HG03442 (cell line): ENCODE measurements at regions not wholly inside any gene's neighbourhood (a gene's known extent, or its start where the extent isn't known, plus 50 kb on each side); places are given as distances from the start of the nearest gene placed in this dataset.

Source experiments
- ATAC-seq: cut with Tn5 transposase; IDR thresholded peaks from one replicate; pipeline ENCODE4 v1.9.1; 2021; ENCODE audit warnings: mild to moderate bottlenecking, moderate library complexity; ENCODE audit not compliant: unreplicated experiment

GRCh38 chr12:30110498-30110897 is 326.8 kb upstream of the TMTC1 start:
- ATAC-seq: no peak

- no peak for ATAC-seq
Observed at GRCh38 chr12:30108666-30109065, 324.9 kb upstream of the TMTC1 start.

GRCh38 chr12:30106204-30106965 is 322.6 kb upstream of the TMTC1 start:
- no peak for ATAC-seq

- no peak for ATAC-seq
Observed at GRCh38 chr12:30105505-30105904, 321.8 kb upstream of the TMTC1 start.

GRCh38 chr12:30104971-30105370 is 321.2 kb upstream of the TMTC1 start:
- ATAC-seq: no peak

GRCh38 chr12:30100741-30101140 is 317.0 kb upstream of the TMTC1 start:
- ATAC-seq: no peak

- no peak for ATAC-seq
Observed at GRCh38 chr12:30098677-30099076, 314.9 kb upstream of the TMTC1 start.

- ATAC-seq: no peak
Observed at GRCh38 chr12:30095511-30095910, 311.8 kb upstream of the TMTC1 start.

GRCh38 chr12:30092983-30093617 is 309.4 kb upstream of the TMTC1 start:
- ATAC-seq: no peak

- no peak for ATAC-seq
Observed at GRCh38 chr12:30090258-30090657, 306.5 kb upstream of the TMTC1 start.

- no peak for ATAC-seq
Observed at GRCh38 chr12:30088259-30088995, 304.7 kb upstream of the TMTC1 start.

- ATAC-seq: no peak
Observed at GRCh38 chr12:30082381-30082780, 298.6 kb upstream of the TMTC1 start.

GRCh38 chr12:30074916-30075315 is 291.2 kb upstream of the TMTC1 start:
- ATAC-seq: no peak

GRCh38 chr12:30072824-30073223 is 289.1 kb upstream of the TMTC1 start:
- no peak for ATAC-seq

- ATAC-seq: no peak
Observed at GRCh38 chr12:30067146-30067545, 283.4 kb upstream of the TMTC1 start.

GRCh38 chr12:30064906-30065305 is 281.2 kb upstream of the TMTC1 start:
- ATAC-seq: no peak

GRCh38 chr12:30063435-30063945 is 279.7 kb upstream of the TMTC1 start:
- no peak for ATAC-seq

GRCh38 chr12:30048371-30048770 is 264.6 kb upstream of the TMTC1 start:
- no peak for ATAC-seq

- no peak for ATAC-seq
Observed at GRCh38 chr12:30047516-30048254, 263.9 kb upstream of the TMTC1 start.

GRCh38 chr12:30046376-30046775 is 262.6 kb upstream of the TMTC1 start:
- no peak for ATAC-seq

GRCh38 chr12:30045171-30045570 is 261.4 kb upstream of the TMTC1 start:
- ATAC-seq: no peak
